ENCODE measurements at regions not wholly inside any gene's neighbourhood (a gene's known extent, or its start where the extent isn't known, plus 50 kb on each side); places are given as distances from the start of the nearest gene placed in this dataset.

DNA sequence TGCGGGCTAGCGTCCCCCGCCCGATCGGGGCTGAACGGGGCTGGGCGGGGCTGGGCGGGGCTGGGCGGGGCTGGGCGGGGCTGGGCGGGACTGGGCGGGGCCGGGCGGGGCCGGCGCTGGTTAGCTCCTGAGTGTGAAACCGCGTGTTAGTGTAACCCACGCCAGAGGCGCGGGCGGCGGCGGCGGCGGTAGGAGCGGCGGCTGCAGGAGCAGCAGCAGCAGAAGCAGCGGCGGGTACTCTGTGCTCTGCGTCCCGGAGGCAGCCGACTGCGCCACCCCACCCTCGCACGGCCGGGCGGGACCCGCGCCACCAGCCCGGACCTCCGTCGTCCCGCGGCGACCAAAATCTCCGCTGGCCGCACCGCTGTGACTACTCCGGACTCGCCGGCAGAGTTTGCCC lies 128.1 kb downstream of the LAS1L start:
- TF ChIP-seq, protein P1, sequence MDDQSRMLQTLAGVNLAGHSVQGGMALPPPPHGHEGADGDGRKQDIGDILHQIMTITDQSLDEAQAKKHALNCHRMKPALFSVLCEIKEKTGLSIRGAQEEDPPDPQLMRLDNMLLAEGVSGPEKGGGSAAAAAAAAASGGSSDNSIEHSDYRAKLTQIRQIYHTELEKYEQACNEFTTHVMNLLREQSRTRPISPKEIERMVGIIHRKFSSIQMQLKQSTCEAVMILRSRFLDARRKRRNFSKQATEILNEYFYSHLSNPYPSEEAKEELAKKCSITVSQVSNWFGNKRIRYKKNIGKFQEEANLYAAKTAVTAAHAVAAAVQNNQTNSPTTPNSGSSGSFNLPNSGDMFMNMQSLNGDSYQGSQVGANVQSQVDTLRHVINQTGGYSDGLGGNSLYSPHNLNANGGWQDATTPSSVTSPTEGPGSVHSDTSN (IDR thresholded peaks at IDR 0.05): no peak
- TF ChIP-seq ZFP36 (IDR thresholded peaks at IDR 0.05; ENCODE audit: borderline replicate concordance, partially characterized antibody) (no peak), FOSL2 (IDR thresholded peaks at IDR 0.05) (no peak), FOSL2 (CRISPR knock-in tag; IDR thresholded peaks at IDR 0.05) (no peak), MAZ (IDR thresholded peaks at IDR 0.05; ENCODE audit: borderline replicate concordance, low read depth, low read length) (no peak), RNF2 (IDR thresholded peaks at IDR 0.05; ENCODE audit: borderline replicate concordance, low read depth) (no peak)
- TF ChIP-seq, protein P2, sequence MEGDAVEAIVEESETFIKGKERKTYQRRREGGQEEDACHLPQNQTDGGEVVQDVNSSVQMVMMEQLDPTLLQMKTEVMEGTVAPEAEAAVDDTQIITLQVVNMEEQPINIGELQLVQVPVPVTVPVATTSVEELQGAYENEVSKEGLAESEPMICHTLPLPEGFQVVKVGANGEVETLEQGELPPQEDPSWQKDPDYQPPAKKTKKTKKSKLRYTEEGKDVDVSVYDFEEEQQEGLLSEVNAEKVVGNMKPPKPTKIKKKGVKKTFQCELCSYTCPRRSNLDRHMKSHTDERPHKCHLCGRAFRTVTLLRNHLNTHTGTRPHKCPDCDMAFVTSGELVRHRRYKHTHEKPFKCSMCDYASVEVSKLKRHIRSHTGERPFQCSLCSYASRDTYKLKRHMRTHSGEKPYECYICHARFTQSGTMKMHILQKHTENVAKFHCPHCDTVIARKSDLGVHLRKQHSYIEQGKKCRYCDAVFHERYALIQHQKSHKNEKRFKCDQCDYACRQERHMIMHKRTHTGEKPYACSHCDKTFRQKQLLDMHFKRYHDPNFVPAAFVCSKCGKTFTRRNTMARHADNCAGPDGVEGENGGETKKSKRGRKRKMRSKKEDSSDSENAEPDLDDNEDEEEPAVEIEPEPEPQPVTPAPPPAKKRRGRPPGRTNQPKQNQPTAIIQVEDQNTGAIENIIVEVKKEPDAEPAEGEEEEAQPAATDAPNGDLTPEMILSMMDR (IDR thresholded peaks at IDR 0.05): no peak

Data from A549 (cell line).